Fibroblast of the conjunctiva (primary cell): ENCODE measurements at regions not wholly inside any gene's neighbourhood (a gene's known extent, or its start where the extent isn't known, plus 50 kb on each side); places are given as distances from the start of the nearest gene placed in this dataset.
"Not testable (repeated sequence)": the region's sequence is repeated elsewhere in the genome, so short reads cannot be mapped to it uniquely, and the experiment has no call there.

Experiments
- DNase-seq: peaks from one replicate; pipeline ENCODE4 v3.0.0-alpha.2; 2010; ENCODE audit warnings: low read depth

- DNase-seq: no peak
Measured at GRCh38 chr13:80074811-80075210, 266.1 kb downstream of the SPRY2 start.

DNA sequence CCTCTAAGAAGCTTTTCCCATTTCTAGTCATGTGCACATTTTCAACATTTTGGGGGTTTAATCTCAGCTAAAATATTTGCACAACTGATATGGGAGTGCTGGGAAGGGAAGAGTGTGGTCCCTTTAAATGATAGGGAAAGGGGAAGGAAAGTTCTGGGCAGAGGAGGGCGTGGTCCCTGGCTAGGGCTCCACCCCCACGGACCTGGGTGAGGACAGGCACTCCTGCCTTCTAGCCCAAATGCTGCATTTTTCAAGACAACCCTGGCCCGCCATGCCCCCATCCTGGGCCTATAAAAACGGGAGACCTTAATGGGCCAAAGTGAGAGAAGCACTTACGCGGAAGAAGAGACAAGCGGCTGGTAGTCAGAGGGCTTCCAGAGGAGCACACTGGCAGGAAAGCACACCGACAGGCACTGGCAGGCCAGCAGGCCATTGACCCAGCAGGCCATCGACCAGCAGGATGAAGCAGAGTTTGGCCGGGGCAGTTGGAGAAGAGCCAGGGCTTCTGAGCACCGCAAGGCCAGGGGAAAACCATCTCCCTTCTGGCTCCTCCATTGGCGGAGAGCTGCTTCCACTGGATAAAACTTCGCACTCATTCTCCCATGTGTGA lies 266.7 kb downstream of the SPRY2 start:
- DNase-seq: no peak

- DNase-seq: no peak
Measured at GRCh38 chr13:80072231-80072630, 268.7 kb downstream of the SPRY2 start.

DNA sequence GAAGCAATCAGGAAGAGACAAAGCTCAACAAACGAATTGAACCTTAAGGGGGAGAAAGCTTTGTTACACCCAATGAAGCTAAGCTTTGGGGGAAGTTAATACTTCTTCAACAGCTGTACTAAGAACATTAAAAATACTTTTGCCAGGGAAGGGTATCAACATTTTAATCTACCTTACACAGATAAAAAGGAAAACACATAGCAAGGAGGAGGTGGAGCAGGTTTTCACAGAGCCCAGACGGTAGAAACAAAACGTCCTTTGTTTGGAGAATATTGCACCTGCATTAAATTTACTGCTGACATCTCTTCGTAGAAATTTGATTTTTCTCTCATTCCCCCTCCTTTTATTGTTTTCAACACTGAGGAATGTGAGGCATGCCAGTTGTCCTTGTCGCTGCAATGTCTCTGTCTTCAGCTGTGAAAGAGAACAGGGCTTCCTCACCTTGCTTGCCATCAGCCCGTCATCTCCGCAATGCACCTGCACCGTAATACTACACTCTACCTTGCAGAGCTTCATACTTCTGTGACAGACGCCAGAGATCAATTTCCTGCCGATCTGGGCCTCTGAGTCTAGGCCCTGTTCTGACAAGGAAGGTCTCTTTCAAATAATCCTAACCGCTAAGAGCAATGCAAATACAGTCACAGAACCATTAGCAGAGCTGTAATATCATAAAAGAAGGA lies 270.8 kb downstream of the SPRY2 start:
- DNase-seq: no peak

DNA sequence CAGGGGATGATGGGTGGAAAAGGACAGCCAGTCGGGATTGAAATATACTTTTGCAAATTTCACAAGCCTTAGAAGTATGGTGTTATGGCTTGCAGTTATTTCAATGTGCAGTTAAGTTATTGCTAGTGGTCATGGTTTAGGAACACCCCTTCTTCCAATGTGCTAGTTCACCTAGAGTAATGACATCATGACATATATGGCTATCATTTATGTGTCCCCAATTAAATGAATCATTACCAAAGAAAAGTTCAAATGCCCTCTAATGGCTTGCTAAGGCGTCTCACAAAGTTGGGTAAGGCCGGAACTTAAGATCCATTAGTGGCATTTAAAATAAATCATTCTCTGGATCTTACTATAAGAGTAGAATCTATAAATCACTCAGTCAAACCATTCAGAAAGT lies 271.6 kb downstream of the SPRY2 start:
- no peak for DNase-seq

- no peak for DNase-seq
Measured at GRCh38 chr13:80065996-80066395, 274.9 kb downstream of the SPRY2 start.

- DNase-seq: not testable (repeated sequence)
Measured at GRCh38 chr13:80062416-80062815, 278.5 kb downstream of the SPRY2 start.

- DNase-seq: no peak
Measured at GRCh38 chr13:80059789-80060188, 281.1 kb downstream of the SPRY2 start.

DNA sequence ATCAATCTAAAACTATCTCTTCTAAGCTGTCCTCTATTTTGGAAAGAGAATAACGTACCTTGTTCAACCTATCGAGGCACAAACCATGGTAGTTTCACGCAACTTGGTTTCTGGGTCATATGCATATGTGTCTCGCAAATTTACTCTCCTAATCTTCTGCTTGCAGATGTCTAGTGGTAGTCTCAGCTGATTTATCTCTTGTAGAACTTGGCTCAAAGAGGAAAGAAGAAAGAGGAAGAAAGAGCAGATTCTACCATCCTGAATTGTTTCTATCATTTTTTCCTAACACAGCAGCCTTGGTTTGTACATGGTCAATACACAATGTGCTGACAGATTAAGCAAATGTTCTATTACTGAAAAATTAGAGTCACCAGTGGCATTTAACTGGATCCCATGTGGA lies 282.3 kb downstream of the SPRY2 start:
- DNase-seq: no peak

DNA sequence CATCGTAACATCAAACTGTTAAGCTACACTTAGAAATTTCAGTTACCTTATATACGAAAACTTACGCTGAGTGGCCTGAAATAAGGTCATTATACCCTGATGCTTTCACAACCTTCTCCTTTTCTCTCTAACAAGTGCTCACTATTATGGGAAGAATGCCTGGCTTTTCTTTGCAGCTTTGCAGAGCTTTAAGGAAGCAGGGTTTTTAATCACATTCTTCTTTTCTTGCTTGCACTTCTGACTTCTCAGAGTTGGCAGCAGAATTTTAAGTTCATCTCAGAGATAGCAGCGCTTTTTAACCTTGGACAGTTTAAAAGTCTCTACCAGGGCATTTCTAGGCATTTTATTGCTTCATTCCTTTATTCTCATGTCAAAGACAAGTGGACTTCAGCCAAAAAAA lies 285.1 kb downstream of the SPRY2 start:
- no peak for DNase-seq

- no peak for DNase-seq
Measured at GRCh38 chr13:80054806-80055205, 286.1 kb downstream of the SPRY2 start.

GRCh38 chr13:80052286-80052685 lies 288.6 kb downstream of the SPRY2 start:
- DNase-seq: no peak

DNA sequence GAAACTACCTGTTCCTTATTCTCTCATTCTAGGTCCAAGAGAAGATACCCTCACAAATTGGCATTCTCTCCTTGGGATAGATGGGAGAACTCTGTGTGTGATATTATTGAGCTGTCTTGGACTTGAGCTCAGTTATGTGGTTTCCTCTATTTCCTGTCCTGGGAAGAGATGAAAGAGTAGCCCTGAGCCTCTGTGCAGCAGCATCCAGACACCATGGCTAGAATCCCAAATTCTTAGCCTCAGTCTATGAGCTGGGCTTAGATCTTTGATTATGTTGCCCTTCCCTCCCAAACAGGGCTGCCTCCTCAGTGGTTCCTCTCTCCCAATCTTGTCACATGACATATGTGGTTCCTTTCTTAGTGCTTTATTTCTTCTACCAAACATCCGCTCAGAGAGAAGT lies 290.7 kb downstream of the SPRY2 start:
- DNase-seq: no peak

DNA sequence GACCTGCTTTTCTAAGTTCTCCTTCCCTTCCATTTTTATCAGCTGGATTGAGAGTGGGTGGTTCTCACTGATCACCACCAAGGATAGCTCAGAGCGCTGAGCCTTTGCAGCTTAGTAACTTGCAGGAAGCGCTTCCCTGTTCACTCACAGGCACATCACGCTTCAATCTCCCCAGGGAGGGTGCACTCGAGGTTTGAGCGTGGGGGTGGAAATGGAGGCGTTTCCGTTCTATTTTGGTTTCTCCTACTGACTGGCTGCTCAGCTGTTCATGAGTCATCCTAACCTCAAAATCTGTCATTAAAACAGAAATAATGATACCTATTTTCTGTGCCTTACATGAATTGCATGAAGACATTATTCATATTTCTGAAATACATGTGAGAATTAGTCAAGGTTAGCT lies 292.1 kb downstream of the SPRY2 start:
- DNase-seq: peak; percentile 86

DNA sequence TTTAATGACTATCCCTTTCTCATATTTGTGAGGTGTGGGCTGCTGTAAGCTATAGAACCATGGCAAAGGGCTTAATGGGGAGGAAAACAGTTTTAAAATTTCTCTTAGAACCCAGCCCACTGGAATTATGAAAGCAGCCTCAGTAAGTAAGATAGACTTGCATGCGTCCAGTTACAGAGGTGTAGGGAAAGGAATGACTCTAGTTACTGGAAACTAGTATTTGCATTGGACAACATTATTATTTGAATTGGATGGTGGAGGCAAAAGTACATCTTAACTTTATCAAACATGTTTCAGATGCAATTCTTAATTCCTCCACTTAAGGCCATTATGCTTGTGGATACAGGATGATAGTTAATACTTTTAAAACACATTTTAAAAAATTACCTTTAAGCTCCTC lies 292.9 kb downstream of the SPRY2 start:
- no peak for DNase-seq

GRCh38 chr13:80047406-80047805 lies 293.5 kb downstream of the SPRY2 start:
- DNase-seq: no peak

- DNase-seq: no peak
Measured at GRCh38 chr13:80040981-80041317, 300.0 kb downstream of the SPRY2 start.

- DNase-seq: peak; percentile 82
Measured at GRCh38 chr13:80040196-80040980, 300.5 kb downstream of the SPRY2 start.

DNA sequence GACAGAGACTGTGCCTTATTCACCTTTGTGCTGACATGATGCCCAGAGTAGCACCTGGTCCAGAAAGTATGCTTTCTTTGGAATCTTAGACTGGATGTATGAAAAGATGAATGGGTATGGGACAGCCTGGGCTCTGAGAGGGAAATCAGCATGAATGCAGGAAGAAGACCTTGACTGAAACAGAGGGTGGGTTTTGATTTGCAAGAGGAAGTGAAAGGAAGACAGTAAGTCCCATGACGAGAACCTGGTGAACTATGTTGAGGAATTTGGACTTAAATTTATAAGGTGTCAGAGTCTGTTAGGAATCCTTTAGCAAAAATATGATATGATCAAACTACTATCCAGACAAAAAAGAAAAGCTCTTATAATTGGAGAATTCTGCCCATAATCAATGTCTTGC lies 301.9 kb downstream of the SPRY2 start:
- DNase-seq: no peak

GRCh38 chr13:80038371-80038770 lies 302.6 kb downstream of the SPRY2 start:
- no peak for DNase-seq

DNA sequence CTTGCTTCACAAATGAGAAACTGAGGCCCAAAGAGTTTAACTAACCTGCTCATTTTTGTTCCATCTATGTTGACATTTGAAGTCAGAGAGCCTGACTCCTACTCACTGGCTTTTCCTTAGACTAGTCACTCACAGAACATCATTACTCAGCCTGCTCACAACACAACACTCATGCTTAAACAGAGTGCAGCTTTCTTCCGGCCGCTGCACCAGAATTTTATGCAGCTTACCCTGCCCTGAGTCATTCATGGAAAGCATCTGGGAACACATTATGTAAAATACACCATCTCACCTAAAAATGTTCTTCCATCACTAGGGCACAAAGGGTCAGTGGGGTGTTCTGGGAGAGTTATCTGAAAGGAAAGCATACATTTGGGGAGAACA lies 303.4 kb downstream of the SPRY2 start:
- DNase-seq: peak; percentile 62

DNA sequence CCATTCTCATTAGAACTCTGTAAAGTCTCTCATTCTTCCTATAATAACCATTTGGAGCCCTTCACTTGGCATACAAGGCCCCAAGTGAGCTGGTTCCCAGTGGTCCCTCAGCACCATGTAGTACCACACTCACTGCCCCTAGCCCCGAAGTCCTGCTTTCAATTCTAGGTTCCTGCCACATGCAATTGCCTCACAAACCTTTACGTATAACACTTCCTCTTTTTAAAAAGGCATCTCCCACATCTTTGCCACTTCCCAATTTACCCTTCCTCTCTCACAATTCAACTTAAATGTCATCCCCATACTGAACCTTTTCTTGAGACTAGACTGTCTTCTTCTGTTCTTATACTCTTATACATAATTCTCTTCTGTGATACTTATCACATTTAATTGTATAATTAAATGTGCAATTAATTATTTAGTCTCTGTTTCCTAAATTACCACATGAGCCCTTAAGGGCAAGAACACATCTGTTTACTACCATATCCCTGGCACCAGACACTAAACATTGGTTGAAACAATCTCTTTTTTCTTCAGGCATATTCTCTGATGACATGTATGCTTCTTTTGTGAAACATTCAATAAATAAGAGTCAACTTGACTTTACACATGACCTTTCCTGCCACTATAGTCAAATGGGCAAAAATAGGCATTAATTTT lies 304.0 kb downstream of the SPRY2 start:
- no peak for DNase-seq

- DNase-seq: no peak
Measured at GRCh38 chr13:80035096-80035495, 305.8 kb downstream of the SPRY2 start.
